K562 (cell line): ENCODE measurements at regions not wholly inside any gene's neighbourhood (a gene's known extent, or its start where the extent isn't known, plus 50 kb on each side); places are given as distances from the start of the nearest gene placed in this dataset.

Experiments used
- CREB1 ChIP-seq, 2 experiments: sonication (generic) in 1 of 2; formaldehyde crosslinking in 1 of 2; IDR thresholded peaks; 2 replicates each; pipeline versions ENCODE4 v1.6.1 to v1.8.0; 2012 to 2022; ENCODE audit warnings: inconsistent platforms in 1 of 2, mild to moderate bottlenecking in 1 of 2, missing genetic modification reagents in 1 of 2, moderate library complexity in 1 of 2
- JUNB ChIP-seq: fragments of 450-650 bp; formaldehyde crosslinking; conservative IDR thresholded peaks from 2 replicates; pipeline ENCODE4 v1.4.0; 2020; ENCODE audit warnings: mild to moderate bottlenecking
- KDM1A ChIP-seq, 2 experiments: fragments of 450-650 bp; IDR thresholded peaks; 2 replicates each; pipeline ENCODE4 v1.6.1; 2016; ENCODE audit warnings: mild to moderate bottlenecking in 2 of 2
- ZNF584 ChIP-seq: fragments of 200-800 bp; sonication (Bioruptor generic); IDR thresholded peaks from 2 replicates; pipeline ENCODE4 v1.6.1; 2016; ENCODE audit warnings: low read depth, mild to moderate bottlenecking, missing genetic modification characterization, missing compliant biosample characterization
- ZNF780A ChIP-seq: fragments of 250-450 bp; sonication (Bioruptor Pico); IDR thresholded peaks from 2 replicates; pipeline ENCODE4 v1.5.0; 2021; ENCODE audit warnings: mild to moderate bottlenecking
- ZNF79 ChIP-seq: fragments of 250-450 bp; sonication (Bioruptor Pico); IDR thresholded peaks from 2 replicates; pipeline ENCODE4 v1.4.0; 2020; ENCODE audit warnings: low read depth, mild to moderate bottlenecking, moderate library complexity
- TF ChIP-seq, protein P1 (sequence below): fragments of 250-450 bp; sonication (Bioruptor Pico); IDR thresholded peaks from 2 replicates; pipeline ENCODE4 v1.8.0; 2021; ENCODE audit warnings: mild to moderate bottlenecking, moderate library complexity
- TF ChIP-seq, protein P2 (sequence below): sonication (generic); formaldehyde crosslinking; IDR thresholded peaks from 2 replicates; pipeline ENCODE4 v1.8.1; 2023; ENCODE audit warnings: mild to moderate bottlenecking, missing genetic modification reagents
- TF ChIP-seq, protein P3 (sequence below): IDR thresholded peaks from 3 replicates; pipeline ENCODE4 v1.6.1; 2011; ENCODE audit warnings: borderline replicate concordance, mild to moderate bottlenecking; ENCODE audit not compliant: insufficient read length, insufficient read depth

DNA sequence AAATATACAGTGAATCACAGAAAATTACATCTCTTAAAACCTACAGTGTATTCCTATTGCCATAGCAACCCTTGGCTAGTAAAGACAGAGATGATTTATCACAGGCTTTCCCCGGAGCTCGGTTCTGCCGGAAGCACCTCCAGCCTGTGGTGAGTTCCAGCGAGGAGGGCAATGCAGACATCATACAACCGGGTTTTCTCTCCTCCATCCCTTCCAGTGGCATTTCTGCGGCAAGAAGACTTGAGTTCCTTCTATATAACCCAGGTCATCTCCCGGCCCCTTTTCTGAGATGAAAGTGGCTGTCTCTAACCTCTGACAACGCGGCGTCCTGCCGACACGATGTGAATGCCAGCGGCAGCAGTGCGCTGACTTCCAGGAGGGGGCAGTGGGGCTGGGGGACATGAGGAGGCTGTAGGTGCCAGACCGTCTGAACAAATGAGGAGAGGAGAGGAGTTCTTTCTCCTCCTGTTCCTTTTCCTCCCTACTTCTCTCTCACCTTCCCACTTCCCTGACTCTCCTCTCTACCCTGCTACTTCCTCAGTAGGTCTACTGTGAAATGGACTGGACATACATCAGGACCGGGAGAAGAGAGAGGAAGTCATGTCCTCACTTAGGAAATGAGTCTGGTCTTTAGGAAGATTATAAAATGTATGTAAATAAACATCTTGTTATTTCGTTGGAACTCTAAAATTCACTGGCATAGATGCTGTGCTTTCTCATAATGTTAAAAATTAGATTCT is 68.6 kb upstream of the MAX start (continued):
- TF ChIP-seq, protein P1, sequence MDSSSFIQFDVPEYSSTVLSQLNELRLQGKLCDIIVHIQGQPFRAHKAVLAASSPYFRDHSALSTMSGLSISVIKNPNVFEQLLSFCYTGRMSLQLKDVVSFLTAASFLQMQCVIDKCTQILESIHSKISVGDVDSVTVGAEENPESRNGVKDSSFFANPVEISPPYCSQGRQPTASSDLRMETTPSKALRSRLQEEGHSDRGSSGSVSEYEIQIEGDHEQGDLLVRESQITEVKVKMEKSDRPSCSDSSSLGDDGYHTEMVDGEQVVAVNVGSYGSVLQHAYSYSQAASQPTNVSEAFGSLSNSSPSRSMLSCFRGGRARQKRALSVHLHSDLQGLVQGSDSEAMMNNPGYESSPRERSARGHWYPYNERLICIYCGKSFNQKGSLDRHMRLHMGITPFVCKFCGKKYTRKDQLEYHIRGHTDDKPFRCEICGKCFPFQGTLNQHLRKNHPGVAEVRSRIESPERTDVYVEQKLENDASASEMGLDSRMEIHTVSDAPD (CRISPR knock-in tag) = no peak
- TF ChIP-seq ZNF584 (CRISPR knock-in tag) = no peak
- TF ChIP-seq ZNF780A = no peak
- TF ChIP-seq JUNB (CRISPR knock-in tag) = no peak
- no peak for TF ChIP-seq CREB1 (IDR thresholded peaks at IDR 0.05)
- TF ChIP-seq CREB1 (CRISPR knock-in tag; IDR thresholded peaks at IDR 0.05) = no peak
- TF ChIP-seq, protein P2, sequence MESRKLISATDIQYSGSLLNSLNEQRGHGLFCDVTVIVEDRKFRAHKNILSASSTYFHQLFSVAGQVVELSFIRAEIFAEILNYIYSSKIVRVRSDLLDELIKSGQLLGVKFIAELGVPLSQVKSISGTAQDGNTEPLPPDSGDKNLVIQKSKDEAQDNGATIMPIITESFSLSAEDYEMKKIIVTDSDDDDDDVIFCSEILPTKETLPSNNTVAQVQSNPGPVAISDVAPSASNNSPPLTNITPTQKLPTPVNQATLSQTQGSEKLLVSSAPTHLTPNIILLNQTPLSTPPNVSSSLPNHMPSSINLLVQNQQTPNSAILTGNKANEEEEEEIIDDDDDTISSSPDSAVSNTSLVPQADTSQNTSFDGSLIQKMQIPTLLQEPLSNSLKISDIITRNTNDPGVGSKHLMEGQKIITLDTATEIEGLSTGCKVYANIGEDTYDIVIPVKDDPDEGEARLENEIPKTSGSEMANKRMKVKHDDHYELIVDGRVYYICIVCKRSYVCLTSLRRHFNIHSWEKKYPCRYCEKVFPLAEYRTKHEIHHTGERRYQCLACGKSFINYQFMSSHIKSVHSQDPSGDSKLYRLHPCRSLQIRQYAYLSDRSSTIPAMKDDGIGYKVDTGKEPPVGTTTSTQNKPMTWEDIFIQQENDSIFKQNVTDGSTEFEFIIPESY (CRISPR knock-in tag) = peak; percentile 79
- TF ChIP-seq ZNF79 (CRISPR knock-in tag) = no peak
- no peak for TF ChIP-seq KDM1A (IDR thresholded peaks at IDR 0.05)
- TF ChIP-seq, protein P3, sequence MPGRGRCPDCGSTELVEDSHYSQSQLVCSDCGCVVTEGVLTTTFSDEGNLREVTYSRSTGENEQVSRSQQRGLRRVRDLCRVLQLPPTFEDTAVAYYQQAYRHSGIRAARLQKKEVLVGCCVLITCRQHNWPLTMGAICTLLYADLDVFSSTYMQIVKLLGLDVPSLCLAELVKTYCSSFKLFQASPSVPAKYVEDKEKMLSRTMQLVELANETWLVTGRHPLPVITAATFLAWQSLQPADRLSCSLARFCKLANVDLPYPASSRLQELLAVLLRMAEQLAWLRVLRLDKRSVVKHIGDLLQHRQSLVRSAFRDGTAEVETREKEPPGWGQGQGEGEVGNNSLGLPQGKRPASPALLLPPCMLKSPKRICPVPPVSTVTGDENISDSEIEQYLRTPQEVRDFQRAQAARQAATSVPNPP = no peak
- TF ChIP-seq, all 486 proteins: peak for 10
